HG02763 (cell line): ENCODE measurements at regions not wholly inside any gene's neighbourhood (a gene's known extent, or its start where the extent isn't known, plus 50 kb on each side); places are given as distances from the start of the nearest gene placed in this dataset.
"Not testable (repeated sequence)": the region's sequence is repeated elsewhere in the genome, so short reads cannot be mapped to it uniquely, and the experiment has no call there.

Source experiments
- ATAC-seq: cut with Tn5 transposase; IDR thresholded peaks from one replicate; pipeline ENCODE4 v1.9.1; 2021; ENCODE audit warnings: mild to moderate bottlenecking, moderate library complexity; ENCODE audit not compliant: unreplicated experiment

GRCh38 chr1:38522915-38523567, 336.5 kb downstream of the RRAGC start:
- ATAC-seq = no peak

DNA sequence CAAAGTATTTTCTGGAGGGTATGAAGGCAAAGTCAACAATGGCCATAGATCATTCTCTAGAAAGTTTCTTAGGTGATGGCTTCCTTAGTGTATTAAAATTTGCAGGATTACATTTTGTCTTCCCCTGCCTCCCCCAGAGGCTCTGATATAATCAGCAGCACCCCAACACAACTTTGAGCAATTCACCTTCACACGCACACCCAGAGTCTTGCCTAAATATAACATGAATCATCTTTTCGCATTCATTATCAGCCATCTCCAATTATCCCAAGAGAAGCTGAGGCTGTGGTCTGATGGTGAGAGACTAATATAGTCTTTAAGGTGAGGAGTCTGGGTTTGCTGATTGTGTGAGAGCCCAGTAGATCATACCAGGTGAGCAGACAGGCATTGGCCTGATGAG, 343.0 kb downstream of the RRAGC start:
- ATAC-seq = no peak

DNA sequence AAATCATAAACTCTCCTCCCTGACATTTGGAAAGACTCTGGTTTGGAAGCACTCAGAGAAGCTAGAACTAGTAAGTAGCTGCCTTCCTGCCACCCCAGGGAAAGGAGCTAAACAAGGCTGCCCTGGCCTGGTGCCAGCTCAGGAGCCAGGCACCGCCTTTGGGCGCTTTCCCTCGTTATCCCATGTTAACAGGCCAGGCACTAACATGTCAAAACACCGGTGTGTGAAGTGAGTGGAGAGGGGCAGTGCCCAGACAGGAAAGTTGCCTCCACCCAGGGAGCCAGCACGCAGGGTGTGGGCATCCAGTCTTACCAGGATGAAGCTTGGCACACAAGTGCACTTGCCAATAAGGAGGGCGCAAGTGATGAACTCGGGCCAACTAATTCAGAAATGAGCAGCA, 346.8 kb downstream of the RRAGC start:
- no peak for ATAC-seq

DNA sequence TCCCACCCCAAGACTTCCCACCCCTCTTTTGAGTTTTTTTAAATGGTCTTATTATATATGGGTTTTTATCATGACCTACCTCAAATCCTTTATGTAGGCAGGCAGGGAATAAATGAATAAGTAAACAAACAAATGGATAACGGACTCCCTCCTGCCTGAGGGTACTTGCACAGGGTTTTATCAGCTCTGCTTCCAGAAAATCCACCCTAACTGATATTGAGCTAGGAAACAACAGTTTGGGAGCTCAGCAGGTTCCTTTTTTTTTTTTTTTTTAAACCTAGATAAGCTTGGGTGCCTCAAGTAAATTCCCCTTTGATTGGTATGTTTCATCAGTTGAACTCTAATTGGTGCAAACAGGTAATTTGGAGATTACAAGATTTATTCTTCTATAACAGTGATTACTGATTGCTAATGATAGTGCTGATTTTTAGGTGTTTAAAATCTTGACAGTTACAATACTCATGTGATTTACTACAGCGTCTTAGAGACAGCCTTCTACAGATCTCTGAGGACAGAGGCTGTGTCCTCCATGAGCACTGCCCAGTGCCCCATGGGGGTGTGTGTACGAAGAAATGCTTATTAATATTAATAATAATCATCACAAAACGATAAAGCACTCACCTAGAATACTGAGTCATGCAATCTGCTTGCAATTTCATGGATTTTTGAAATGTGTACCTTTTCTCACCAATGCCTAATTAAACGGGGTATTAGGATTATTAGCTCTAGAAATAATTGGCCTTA, 347.4 kb downstream of the RRAGC start:
- no peak for ATAC-seq

- ATAC-seq = no peak
These were observed 351.3 kb downstream of the RRAGC start for GRCh38 chr1:38508232-38508631.

DNA sequence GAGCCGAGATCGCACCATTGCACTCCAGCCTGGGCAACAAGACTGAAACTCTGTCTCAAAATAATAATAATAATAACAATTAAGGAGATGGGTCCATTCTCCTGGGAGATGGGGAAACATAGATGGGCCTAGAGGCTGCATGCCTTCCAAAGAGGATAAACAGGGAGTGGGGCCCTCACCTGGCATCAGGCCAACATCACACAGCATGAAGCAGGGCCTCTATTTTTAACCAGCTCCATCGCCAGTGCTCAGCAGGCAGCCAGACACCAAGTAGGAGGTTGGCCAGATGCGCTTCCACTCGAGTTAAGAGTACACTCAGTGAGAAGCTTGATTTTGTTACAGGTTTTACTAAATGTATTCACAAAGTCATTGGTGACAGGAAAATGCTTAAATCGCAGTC, 352.0 kb downstream of the RRAGC start:
- no peak for ATAC-seq

GRCh38 chr1:38505944-38506343, 353.6 kb downstream of the RRAGC start:
- no peak for ATAC-seq

- ATAC-seq = no peak
These were observed 356.8 kb downstream of the RRAGC start for GRCh38 chr1:38502758-38503157.

DNA sequence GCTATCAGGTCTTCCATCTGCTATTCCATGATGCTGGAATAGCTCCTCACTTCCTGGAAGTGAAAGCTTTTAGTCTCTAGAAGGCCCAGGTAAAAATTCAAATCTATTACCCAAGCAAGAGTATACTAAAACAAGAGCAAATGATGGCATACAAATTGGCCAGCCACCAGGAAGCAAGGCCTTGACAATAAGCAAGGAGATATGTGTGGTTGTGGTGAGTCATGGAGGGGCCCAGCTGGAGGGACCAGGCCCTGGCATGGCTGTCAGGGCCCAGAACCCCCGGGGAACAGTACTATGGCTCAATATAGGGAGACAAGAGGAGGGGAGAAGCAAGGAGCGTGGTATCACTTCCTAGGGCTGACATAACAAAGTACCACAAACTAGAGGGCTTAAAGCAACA, 358.7 kb downstream of the RRAGC start:
- ATAC-seq = no peak

- no peak for ATAC-seq
These were observed 359.2 kb downstream of the RRAGC start for GRCh38 chr1:38500352-38500751.

DNA sequence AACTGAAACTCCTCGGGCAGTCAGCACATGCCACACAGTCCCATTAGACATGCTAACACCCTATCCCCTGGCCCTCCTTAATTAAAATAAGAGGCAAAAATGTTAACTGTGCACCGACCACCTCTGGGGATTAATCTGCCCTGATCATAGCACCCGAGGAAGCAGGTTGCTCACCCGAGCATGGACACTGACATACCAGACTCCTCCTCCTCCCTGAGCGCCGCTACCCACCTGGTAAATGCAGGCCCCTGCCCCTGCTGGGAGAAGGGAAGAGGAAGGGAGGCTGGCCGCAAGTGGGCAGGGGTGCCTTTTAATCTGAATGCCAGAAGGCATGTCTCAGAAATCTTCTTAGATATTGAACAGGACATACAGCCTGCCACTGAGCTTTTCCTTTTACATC, 360.9 kb downstream of the RRAGC start:
- no peak for ATAC-seq

DNA sequence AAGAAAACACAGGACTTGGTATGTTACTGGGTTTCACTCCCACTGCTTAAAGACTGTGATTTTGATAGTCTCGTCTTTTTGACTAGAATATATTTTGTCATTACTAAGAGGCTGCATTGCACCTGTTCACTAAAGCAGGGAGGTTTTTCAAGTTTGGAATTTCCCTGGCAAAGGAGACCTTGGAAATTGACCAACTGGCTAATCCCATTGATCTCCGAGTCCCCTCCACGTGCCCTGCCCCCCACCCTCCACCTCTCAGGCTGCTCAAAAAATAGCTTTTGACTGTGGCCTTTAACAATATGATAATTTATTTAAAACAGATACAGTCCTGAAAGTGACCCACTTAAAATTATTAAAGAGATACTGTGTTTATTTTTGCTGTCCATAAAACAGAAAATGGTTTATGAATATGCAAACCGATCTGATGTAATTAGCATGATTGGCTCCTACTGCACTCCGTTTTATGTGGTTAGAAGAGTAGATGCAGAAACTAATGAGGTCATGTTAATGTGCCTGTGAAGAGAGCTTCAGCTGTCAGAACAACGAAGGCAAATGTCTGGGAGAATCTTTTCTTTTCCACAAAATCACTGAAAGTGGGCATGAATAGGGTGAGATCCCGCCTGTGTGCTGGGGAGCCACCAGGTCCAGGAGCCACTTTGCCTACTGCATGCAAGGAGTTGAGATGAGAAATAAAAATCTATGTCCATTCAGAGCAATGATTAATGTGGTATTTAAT, 361.5 kb downstream of the RRAGC start:
- ATAC-seq = no peak

GRCh38 chr1:38493306-38493705, 366.3 kb downstream of the RRAGC start:
- ATAC-seq = not testable (repeated sequence)

- ATAC-seq = no peak
These were observed 369.7 kb downstream of the RRAGC start for GRCh38 chr1:38489844-38490270.

DNA sequence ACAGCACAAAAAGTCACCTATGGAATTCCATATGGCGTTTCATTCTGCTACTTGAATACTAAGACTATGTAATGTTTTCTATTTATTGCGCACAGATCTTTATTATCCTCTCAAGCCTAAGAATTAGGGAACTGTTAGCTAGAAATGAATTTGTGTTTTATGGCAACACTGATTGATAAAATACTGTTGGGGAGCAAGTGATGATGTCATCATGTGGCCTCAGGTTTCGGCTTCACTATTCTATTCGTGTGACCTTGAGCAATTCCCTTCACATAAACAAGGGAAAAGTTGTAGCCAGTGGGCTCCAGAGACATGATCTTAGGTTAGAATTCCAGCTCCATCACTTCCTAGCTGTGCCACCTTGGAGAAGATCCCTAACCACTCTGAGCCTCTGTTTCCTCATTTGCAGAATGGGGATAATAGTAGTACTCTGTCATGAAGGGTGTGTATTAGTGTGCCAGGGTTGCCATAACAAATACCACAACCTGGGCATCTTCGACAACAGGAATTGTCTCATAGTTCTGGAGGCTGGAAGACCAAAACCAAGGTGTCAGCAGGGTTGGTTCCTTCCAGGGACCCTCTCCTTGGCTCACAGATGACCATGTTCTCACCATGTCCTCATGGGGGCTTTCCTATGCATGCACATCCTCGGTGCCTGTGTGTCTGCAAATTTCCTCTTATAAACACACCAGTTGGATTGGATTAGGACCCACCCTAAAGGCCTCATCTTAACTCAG, 371.2 kb downstream of the RRAGC start:
- ATAC-seq = no peak

DNA sequence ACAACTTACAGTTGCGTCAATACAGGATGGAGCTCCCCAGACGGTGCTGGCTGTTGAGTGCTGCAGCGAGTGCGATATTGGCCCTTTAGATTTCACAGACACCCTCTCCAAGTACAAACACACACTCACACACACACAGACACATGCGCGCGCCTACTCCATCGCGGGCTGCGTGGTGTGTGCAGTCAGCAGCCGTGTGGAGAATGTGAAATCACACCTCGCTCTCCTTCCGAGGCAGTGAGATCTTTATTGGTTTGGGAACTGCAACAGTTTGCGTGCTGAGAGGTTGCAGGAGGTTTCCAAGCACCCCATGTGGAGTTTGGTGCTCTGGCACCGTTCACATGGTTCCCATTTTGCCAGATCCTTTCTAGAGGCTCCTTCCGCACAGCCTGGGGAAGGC, 372.2 kb downstream of the RRAGC start:
- ATAC-seq = no peak

DNA sequence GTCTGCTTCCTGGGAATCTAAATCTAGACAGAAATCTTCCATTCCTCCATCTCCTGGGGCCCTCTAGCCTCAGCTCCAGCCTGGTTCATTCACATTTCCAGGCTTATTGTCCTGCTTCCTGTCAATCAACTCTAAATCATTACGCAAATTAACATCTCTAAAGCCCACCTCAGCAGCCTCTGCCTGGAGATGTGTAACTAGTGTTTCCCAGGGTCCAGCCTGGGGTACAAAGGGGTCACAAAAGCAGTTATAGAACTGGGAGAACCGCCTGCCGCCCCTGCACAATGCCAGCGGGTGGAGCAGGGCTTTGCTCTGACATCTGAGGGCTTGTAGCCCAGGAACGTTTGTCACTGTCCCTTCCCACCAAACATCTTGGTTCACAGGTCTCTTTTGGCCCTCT, 373.5 kb downstream of the RRAGC start:
- ATAC-seq = no peak

DNA sequence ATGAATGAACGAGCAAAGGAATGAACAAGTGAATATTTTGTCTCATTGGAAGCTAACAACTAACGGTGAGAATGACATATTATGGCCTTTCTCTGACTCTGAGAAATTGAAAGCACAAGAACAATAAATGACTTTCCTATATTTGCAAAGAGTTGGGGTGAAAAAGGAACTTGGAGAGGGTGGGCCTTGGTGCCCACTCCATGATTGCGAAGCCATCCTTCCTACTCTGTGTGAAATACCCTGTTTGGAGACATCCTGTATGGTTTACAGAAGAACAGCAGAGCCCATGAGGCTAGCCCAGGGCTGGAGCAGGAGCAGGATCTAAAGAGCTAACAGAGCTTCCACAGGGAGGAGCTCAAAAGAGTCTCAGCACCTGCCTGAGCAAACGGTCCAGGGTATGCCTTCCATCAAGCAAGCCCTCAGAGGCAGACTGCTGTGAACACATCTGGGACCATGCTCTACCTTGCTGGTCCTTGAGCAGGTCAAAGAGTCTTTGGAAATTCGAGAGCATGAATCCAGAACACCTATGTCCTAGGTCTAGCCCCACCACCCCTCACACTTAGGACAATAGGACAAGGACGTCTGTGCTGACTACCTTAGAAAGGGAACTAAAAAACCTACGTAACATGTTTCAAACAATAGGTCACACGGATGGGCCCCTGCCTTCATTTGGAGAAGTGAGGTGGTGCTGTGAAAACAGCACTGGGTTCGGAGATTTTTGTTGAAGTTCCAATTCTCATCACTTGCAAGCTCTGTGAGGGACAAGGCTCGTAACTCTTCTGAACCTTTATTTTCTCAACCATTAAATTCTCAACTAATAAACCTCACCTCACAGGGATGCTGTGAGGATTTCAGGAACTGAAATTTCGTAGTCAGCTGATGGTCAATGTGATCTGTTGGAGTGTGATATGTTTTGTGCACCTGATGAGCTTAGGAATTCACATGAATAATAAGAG, 377.4 kb downstream of the RRAGC start:
- ATAC-seq = no peak

GRCh38 chr1:38479662-38480061, 379.9 kb downstream of the RRAGC start:
- ATAC-seq = not testable (repeated sequence)

DNA sequence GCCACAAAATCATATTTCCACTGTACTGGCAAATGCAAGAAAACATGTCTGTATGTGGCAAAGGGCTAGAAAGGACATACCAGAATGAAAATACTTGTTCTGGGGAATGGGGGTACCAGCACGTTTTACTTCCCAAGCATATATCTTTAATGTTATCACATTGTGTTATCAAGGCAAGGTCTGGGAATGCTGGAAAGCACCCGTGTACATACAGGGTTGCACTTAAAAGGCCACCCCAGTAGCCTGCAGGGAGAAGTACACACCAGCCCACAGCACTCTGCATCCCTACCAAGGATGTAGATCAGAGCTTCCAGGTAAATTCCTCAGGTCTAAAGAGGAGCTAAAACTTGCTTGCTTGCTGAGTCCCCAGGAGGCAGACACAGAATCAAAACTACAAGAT, 381.8 kb downstream of the RRAGC start:
- ATAC-seq = no peak
